ENCODE measurements at regions not wholly inside any gene's neighbourhood (a gene's known extent, or its start where the extent isn't known, plus 50 kb on each side); places are given as distances from the start of the nearest gene placed in this dataset.

- no peak for DNase-seq (ENCODE audit: low read depth)
- H3K4me3 ChIP-seq (ENCODE audit: low read depth, low read length): no peak overlapping the region
- no peak for TF ChIP-seq CTCF (IDR thresholded peaks at IDR 0.05; ENCODE audit: low read depth, low read length, missing control alignments)
These were observed 192.1 kb downstream of the WDR11 start for GRCh38 chr10:121043124-121043849.

DNA sequence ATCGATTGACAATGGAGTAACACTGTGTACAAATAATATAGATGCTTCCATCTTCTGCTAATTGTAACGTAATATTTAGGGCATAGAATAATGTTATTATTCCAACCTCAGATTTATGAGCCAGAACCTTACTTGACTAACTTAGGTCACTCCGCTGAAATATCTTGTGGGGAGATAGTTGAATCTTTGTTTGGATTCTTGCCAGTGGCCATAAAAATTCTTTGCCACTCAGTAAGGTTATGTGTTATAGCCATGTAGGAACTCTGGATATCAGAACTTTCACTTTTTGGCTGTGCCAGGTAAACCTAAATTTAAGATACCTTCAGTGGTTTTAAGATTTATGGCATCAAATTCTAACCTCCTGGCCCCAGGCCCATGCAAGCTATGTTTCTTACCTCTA lies 197.6 kb downstream of the WDR11 start:
- no peak overlapping the region for H3K4me3 ChIP-seq (ENCODE audit: low read depth, low read length)
- no peak for DNase-seq (ENCODE audit: low read depth)
- TF ChIP-seq CTCF (IDR thresholded peaks at IDR 0.05; ENCODE audit: low read depth, low read length, missing control alignments): no peak

DNA sequence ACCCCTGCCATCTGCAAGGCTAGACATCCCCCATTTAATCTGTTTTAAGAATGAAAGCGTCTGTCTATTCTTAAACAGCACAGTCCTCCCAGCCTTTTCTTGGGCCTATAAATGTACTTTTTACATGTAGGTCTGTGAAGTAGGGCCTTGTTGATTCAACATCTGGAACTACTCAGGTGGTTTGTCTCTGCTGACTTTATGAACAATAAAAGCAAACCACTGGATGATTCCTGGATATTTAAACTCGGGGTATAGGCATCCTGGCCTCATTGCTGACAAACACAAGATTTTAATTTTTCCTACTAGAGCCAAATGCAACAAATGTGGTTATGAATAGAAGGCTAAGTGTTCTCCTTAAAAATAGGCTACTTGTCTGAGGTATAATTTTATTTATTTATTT lies 198.3 kb downstream of the WDR11 start:
- DNase-seq (ENCODE audit: low read depth): no peak
- TF ChIP-seq CTCF (IDR thresholded peaks at IDR 0.05; ENCODE audit: low read depth, low read length, missing control alignments): no peak
- no peak overlapping the region for H3K4me3 ChIP-seq (ENCODE audit: low read depth, low read length)

DNA sequence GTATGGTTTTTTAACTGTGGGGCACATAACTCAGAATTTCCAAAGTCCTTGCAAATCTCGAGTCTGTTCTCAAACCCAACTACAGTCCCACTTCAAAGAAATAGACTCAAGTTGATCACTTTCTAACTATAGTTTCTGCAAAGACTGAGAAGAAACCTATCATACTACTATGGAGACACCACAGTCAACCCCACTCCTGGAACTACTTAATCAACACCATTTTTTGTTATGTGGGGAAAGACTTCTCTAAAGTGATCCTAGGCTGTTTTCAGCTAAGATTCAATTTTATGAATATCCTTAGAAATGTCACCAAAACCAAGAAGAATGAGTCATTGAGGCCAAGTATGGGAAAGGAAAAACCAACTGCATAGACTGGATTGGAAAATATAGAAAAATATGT lies 198.8 kb downstream of the WDR11 start:
- no peak overlapping the region for H3K4me3 ChIP-seq (ENCODE audit: low read depth, low read length)
- TF ChIP-seq CTCF (IDR thresholded peaks at IDR 0.05; ENCODE audit: low read depth, low read length, missing control alignments): no peak
- no peak for DNase-seq (ENCODE audit: low read depth)

- DNase-seq (ENCODE audit: low read depth): no peak
- no peak overlapping the region for H3K4me3 ChIP-seq (ENCODE audit: low read depth, low read length)
- no peak for TF ChIP-seq CTCF (IDR thresholded peaks at IDR 0.05; ENCODE audit: low read depth, low read length, missing control alignments)
These were observed 200.0 kb downstream of the WDR11 start for GRCh38 chr10:121051171-121051570.

- no peak for TF ChIP-seq CTCF (IDR thresholded peaks at IDR 0.05; ENCODE audit: low read depth, low read length, missing control alignments)
- H3K4me3 ChIP-seq (ENCODE audit: low read depth, low read length): no peak overlapping the region
- DNase-seq (ENCODE audit: low read depth): no peak
These were observed 200.6 kb downstream of the WDR11 start for GRCh38 chr10:121051696-121052279.

DNA sequence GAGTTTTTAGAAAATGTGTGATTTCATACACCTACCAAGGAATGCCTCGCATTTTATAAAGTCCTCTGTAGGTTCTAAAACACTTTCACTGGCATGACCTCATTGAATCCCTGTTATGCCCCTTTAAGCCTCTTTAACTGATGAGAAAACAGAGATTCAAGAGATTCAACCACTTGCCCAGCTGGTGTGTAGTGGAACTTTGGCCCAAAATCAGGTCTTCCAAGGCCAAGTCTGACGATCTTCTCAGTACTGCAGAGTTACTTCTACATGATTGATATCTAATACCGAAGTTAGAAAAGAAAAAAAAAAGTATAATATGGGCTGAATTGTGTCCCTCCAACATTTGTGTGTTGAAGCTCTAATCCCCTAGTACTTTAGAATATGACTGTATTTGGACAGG lies 202.0 kb downstream of the WDR11 start:
- DNase-seq (ENCODE audit: low read depth): no peak
- no peak overlapping the region for H3K4me3 ChIP-seq (ENCODE audit: low read depth, low read length)
- TF ChIP-seq CTCF (IDR thresholded peaks at IDR 0.05; ENCODE audit: low read depth, low read length, missing control alignments): no peak
